OCI-LY1 (cell line): ENCODE measurements at regions not wholly inside any gene's neighbourhood (a gene's known extent, or its start where the extent isn't known, plus 50 kb on each side); places are given as distances from the start of the nearest gene placed in this dataset.

Experiments used
- EZH2 ChIP-seq: fragments of 200-600 bp; sonication (generic), shearing (Covaris generic); IDR thresholded peaks from 2 replicates; pipeline ENCODE4 v1.8.0; 2017; ENCODE audit warnings: borderline replicate concordance, mixed run types, mild to moderate bottlenecking, antibody characterized with exemption, low read length, moderate library complexity, mixed read lengths
- TF ChIP-seq, protein P1 (sequence below): fragments of 200-600 bp; sonication (generic), shearing (Covaris generic); IDR thresholded peaks from 2 replicates; pipeline ENCODE4 v1.5.1; 2017; ENCODE audit warnings: mild to moderate bottlenecking, antibody characterized with exemption, low read length, moderate library complexity, mixed read lengths

GRCh38 chr18:28338316-28338715 lies 161.4 kb upstream of the CDH2 start:
- TF ChIP-seq, protein P1, sequence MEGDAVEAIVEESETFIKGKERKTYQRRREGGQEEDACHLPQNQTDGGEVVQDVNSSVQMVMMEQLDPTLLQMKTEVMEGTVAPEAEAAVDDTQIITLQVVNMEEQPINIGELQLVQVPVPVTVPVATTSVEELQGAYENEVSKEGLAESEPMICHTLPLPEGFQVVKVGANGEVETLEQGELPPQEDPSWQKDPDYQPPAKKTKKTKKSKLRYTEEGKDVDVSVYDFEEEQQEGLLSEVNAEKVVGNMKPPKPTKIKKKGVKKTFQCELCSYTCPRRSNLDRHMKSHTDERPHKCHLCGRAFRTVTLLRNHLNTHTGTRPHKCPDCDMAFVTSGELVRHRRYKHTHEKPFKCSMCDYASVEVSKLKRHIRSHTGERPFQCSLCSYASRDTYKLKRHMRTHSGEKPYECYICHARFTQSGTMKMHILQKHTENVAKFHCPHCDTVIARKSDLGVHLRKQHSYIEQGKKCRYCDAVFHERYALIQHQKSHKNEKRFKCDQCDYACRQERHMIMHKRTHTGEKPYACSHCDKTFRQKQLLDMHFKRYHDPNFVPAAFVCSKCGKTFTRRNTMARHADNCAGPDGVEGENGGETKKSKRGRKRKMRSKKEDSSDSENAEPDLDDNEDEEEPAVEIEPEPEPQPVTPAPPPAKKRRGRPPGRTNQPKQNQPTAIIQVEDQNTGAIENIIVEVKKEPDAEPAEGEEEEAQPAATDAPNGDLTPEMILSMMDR = no peak
- TF ChIP-seq EZH2 = no peak
